K562 (cell line): ENCODE measurements at regions not wholly inside any gene's neighbourhood (a gene's known extent, or its start where the extent isn't known, plus 50 kb on each side); places are given as distances from the start of the nearest gene placed in this dataset.

Experiments
- CAMTA2 ChIP-seq: fragments of 250-450 bp; sonication (Bioruptor Pico); conservative IDR thresholded peaks from 2 replicates; pipeline ENCODE4 v1.5.1; 2022
- GTF2A2 ChIP-seq: IDR thresholded peaks from 2 replicates; pipeline ENCODE4 v1.6.1; 2016; ENCODE audit warnings: mild to moderate bottlenecking, missing genetic modification characterization, missing compliant biosample characterization
- MTA3 ChIP-seq: fragments of 450-650 bp; formaldehyde crosslinking; IDR thresholded peaks from 2 replicates; pipeline ENCODE4 v1.6.1; 2017; ENCODE audit warnings: mild to moderate bottlenecking, borderline replicate concordance
- MYBL2 ChIP-seq, 2 experiments: fragments of 450-650 bp in 1 of 2; sonication (generic) in 1 of 2; formaldehyde crosslinking in 1 of 2; IDR thresholded peaks; 2 replicates each; pipeline versions ENCODE4 v1.6.1 to v1.8.1; 2017 to 2022; ENCODE audit warnings: borderline replicate concordance in 1 of 2, inconsistent platforms in 1 of 2, low read depth in 1 of 2, mild to moderate bottlenecking in 1 of 2, missing genetic modification reagents in 1 of 2, moderate library complexity in 1 of 2
- ZNF696 ChIP-seq: fragments of 250-450 bp; sonication (Bioruptor Pico); conservative IDR thresholded peaks from 2 replicates; pipeline ENCODE4 v1.4.0; 2020; ENCODE audit warnings: mild to moderate bottlenecking, moderate library complexity
- TF ChIP-seq, protein P1 (sequence below): fragments of 450-650 bp; IDR thresholded peaks from 2 replicates; pipeline ENCODE4 v1.6.1; 2016; ENCODE audit warnings: low read depth
- TF ChIP-seq, protein P2 (sequence below): fragments of 450-650 bp; IDR thresholded peaks from 2 replicates; pipeline ENCODE4 v1.6.1; 2016; ENCODE audit warnings: borderline replicate concordance
- TF ChIP-seq, protein P3 (sequence below): sonication (generic); formaldehyde crosslinking; IDR thresholded peaks from 2 replicates; pipeline ENCODE4 v1.5.0; 2020; ENCODE audit warnings: missing genetic modification reagents
- TF ChIP-seq, protein P4 (sequence below): fragments of 450-650 bp; IDR thresholded peaks from 2 replicates; pipeline ENCODE4 v1.6.1; 2016; ENCODE audit warnings: mild to moderate bottlenecking
- TF ChIP-seq, protein P5 (sequence below): fragments of 450-650 bp; formaldehyde crosslinking; IDR thresholded peaks from 2 replicates; pipeline ENCODE4 v1.4.0; 2020; ENCODE audit warnings: mild to moderate bottlenecking, mixed read lengths

DNA sequence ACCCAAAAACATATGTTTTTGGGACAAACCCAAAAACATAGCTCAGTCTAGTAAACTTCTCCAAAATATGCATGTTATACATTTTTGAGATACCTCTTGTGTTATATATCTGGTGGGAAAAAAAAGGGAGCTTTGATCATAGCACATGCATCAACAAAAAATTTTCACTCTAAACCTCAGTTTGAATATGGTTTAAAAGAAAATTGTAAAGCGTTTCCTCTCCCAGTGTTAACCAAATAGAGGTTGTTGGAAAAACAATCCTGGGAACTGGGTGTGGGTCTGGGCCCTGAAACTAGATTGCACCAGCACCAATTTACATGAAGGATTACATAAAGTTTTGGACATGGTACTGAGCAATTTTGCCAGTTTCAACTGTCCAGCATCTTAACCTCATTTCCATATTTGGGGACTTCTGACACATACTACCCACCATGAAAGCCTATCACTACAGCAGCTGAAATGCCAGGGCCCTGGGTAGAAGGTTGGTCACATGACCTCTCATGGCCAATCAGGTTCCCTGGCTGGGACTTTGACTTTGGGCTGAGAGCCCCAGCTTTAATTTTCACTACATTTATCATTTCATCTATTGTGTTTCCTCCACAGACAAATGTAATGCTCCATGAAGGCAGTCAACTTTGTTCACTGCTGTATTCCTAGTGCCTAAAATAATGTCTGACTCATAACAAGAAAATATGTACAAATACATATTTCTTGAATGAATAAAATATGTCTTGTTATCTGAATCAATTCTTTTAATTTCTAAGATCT lies 150.7 kb downstream of the SETD4 start (continued):
- TF ChIP-seq, protein P1, sequence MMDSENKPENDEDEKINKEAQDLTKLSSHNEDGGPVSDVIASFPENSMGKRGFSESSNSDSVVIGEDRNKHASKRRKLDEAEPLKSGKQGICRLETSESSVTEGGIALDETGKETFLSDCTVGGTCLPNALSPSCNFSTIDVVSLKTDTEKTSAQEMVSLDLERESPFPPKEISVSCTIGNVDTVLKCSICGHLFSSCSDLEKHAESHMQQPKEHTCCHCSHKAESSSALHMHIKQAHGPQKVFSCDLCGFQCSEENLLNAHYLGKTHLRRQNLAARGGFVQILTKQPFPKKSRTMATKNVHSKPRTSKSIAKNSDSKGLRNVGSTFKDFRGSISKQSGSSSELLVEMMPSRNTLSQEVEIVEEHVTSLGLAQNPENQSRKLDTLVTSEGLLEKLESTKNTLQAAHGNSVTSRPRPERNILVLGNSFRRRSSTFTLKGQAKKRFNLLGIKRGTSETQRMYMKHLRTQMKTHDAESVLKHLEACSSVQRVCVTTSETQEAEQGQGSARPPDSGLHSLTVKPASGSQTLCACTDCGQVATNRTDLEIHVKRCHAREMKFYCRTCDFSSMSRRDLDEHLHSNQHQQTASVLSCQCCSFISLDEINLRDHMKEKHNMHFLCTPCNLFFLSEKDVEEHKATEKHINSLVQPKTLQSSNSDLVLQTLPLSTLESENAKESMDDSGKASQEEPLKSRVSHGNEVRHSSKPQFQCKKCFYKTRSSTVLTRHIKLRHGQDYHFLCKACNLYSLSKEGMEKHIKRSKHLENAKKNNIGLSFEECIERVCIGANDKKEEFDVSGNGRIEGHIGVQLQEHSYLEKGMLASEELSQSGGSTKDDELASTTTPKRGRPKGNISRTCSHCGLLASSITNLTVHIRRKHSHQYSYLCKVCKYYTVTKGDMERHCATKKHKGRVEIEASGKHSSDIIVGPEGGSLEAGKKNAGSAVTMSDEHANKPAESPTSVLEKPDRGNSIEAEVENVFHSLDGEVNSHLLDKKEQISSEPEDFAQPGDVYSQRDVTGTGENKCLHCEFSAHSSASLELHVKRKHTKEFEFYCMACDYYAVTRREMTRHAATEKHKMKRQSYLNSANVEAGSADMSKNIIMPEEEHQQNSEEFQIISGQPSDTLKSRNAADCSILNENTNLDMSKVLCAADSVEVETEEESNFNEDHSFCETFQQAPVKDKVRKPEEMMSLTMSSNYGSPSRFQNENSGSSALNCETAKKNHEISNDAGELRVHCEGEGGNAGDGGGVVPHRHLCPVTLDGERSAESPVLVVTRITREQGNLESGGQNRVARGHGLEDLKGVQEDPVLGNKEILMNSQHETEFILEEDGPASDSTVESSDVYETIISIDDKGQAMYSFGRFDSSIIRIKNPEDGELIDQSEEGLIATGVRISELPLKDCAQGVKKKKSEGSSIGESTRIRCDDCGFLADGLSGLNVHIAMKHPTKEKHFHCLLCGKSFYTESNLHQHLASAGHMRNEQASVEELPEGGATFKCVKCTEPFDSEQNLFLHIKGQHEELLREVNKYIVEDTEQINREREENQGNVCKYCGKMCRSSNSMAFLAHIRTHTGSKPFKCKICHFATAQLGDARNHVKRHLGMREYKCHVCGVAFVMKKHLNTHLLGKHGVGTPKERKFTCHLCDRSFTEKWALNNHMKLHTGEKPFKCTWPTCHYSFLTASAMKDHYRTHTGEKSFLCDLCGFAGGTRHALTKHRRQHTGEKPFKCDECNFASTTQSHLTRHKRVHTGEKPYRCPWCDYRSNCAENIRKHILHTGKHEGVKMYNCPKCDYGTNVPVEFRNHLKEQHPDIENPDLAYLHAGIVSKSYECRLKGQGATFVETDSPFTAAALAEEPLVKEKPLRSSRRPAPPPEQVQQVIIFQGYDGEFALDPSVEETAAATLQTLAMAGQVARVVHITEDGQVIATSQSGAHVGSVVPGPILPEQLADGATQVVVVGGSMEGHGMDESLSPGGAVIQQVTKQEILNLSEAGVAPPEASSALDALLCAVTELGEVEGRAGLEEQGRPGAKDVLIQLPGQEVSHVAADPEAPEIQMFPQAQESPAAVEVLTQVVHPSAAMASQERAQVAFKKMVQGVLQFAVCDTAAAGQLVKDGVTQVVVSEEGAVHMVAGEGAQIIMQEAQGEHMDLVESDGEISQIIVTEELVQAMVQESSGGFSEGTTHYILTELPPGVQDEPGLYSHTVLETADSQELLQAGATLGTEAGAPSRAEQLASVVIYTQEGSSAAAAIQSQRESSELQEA, result no peak
- TF ChIP-seq ZNF696 (CRISPR knock-in tag), result no peak
- TF ChIP-seq, protein P2, sequence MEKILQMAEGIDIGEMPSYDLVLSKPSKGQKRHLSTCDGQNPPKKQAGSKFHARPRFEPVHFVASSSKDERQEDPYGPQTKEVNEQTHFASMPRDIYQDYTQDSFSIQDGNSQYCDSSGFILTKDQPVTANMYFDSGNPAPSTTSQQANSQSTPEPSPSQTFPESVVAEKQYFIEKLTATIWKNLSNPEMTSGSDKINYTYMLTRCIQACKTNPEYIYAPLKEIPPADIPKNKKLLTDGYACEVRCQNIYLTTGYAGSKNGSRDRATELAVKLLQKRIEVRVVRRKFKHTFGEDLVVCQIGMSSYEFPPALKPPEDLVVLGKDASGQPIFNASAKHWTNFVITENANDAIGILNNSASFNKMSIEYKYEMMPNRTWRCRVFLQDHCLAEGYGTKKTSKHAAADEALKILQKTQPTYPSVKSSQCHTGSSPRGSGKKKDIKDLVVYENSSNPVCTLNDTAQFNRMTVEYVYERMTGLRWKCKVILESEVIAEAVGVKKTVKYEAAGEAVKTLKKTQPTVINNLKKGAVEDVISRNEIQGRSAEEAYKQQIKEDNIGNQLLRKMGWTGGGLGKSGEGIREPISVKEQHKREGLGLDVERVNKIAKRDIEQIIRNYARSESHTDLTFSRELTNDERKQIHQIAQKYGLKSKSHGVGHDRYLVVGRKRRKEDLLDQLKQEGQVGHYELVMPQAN, result no peak
- TF ChIP-seq CAMTA2, result no peak
- TF ChIP-seq MYBL2 (IDR thresholded peaks at IDR 0.05; ENCODE audit: low read depth), result no peak
- TF ChIP-seq MYBL2 (CRISPR knock-in tag; IDR thresholded peaks at IDR 0.05; ENCODE audit: borderline replicate concordance), result no peak
- TF ChIP-seq, protein P3, sequence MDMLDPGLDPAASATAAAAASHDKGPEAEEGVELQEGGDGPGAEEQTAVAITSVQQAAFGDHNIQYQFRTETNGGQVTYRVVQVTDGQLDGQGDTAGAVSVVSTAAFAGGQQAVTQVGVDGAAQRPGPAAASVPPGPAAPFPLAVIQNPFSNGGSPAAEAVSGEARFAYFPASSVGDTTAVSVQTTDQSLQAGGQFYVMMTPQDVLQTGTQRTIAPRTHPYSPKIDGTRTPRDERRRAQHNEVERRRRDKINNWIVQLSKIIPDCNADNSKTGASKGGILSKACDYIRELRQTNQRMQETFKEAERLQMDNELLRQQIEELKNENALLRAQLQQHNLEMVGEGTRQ (CRISPR knock-in tag), result peak; percentile 46
- TF ChIP-seq MTA3, result no peak
- TF ChIP-seq GTF2A2, result no peak
- TF ChIP-seq, protein P4, sequence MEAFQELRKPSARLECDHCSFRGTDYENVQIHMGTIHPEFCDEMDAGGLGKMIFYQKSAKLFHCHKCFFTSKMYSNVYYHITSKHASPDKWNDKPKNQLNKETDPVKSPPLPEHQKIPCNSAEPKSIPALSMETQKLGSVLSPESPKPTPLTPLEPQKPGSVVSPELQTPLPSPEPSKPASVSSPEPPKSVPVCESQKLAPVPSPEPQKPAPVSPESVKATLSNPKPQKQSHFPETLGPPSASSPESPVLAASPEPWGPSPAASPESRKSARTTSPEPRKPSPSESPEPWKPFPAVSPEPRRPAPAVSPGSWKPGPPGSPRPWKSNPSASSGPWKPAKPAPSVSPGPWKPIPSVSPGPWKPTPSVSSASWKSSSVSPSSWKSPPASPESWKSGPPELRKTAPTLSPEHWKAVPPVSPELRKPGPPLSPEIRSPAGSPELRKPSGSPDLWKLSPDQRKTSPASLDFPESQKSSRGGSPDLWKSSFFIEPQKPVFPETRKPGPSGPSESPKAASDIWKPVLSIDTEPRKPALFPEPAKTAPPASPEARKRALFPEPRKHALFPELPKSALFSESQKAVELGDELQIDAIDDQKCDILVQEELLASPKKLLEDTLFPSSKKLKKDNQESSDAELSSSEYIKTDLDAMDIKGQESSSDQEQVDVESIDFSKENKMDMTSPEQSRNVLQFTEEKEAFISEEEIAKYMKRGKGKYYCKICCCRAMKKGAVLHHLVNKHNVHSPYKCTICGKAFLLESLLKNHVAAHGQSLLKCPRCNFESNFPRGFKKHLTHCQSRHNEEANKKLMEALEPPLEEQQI, result no peak
- TF ChIP-seq, protein P5, sequence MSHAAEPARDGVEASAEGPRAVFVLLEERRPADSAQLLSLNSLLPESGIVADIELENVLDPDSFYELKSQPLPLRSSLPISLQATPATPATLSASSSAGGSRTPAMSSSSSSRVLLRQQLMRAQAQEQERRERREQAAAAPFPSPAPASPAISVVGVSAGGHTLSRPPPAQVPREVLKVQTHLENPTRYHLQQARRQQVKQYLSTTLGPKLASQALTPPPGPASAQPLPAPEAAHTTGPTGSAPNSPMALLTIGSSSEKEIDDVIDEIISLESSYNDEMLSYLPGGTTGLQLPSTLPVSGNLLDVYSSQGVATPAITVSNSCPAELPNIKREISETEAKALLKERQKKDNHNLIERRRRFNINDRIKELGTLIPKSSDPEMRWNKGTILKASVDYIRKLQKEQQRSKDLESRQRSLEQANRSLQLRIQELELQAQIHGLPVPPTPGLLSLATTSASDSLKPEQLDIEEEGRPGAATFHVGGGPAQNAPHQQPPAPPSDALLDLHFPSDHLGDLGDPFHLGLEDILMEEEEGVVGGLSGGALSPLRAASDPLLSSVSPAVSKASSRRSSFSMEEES (CRISPR knock-in tag), result peak; percentile 83
